CD4-positive, alpha-beta T cell treated with Interferon gamma for 1 hour (primary cell): ENCODE measurements at regions not wholly inside any gene's neighbourhood (a gene's known extent, or its start where the extent isn't known, plus 50 kb on each side); places are given as distances from the start of the nearest gene placed in this dataset.
"Not testable (repeated sequence)": the region's sequence is repeated elsewhere in the genome, so short reads cannot be mapped to it uniquely, and the experiment has no call there.

Experiments used
- DNase-seq: peaks from one replicate; pipeline ENCODE4 v3.0.0-alpha.2; 2020

DNA sequence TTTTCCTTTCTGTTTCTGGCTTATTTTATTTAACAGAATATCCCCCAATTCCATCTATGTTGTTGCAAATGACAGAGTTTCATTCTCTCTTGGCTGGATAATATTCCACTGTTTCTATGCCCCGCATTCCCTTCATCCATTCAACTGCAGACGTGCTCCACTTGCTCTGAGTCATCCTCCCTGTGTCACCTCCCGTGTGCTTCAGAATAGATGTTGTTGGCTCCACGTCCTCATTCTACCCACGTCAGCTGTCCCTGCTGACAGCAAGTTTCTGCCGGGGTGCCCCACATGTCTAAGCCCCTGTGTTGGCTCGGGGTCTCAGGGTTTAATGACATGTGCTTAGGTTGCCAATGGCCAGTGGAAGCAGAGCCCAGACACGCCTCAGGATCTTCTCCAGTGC, 1041.0 kb downstream of the UQCRFS1 start:
- DNase-seq, result no peak

DNA sequence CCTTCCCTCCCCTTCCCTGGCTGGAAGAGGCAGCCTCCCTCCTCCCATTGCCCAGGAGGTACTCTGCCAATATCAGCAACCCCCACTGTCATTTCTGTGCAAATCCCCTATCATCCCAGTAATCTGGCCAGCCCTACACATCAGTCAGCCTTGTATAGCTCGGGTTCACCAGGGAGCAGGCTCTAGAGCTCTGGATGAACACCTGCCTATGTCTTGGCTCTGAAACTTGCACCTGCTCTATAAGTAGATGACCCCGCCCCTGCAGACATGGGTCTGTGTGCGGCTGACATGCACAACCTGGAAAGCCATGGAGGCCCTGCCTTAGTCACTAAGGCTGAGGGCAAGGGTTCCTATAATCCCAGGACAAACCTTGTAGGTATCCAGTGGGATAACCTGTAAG, 1042.9 kb downstream of the UQCRFS1 start:
- no peak for DNase-seq

DNA sequence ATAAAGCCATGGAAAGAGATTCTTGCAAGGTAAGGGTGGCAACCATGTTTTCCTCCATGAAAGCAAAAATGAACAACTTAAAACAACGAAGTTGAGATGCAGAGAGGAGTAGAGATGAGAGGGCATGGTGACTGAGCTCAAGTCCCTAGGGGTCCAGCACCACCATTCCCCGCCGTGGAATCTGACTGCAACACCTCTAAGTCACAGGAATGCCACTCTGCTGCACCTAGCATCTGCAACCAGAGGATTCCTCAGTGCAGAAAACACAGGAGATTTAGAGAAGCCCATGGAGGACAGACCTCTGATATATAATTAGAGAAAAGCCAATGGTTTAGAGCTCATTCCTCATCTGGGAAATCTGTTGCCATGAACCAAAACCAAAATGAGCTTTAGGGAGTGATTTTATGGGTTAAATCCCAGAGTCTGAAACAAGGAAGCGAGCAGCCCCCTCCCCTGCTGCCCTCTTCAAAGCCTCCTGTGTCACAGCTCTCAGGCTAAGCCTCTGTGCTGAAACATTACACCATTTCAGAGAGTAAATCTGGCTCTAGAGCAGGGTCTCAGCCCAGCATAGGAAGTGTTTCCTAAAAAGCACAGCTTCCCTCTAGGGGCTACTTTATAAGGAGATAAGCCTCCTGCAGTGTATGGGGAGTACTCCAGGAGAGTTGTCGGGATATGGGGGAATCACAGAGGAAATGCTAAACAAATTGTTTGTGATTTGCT, 1043.6 kb downstream of the UQCRFS1 start:
- DNase-seq, result no peak

DNA sequence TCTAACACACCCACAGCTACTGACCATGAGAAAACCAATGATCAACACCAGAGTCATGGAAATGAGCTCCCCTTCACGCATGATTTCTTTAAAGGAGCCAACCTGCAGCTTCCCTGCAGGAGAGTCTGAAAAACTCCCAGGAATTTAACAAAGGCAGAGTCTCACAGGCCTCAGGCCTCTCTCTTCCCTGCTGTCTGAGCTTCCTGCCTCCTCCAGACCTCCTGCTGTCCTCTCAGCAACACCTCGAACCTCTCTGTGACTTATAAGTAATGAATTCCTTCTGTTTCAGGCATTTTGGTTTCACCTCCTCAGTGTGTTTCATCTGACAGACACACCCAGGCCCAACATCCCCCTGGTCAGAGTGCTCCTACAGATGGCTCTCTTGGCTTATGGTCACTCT, 1044.4 kb downstream of the UQCRFS1 start:
- DNase-seq, result no peak

DNA sequence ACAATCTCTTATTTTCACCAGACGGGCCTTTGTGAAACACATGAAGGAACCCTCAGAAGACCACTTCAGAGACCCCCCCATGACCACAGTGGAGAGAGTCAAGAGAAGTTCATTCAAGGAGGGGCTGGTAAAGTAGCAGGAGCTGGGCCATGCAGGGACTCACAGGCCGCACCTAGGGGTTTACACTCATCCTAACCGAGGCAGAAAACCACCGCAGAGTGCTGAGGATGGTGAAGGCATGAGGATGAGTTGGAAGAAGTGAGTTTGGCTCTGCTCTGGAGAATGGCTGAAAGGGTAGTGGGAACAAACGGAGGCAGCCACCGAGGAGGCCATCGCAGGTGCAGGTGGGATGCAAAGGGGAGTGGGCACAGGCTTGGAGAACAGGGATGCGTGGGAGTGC, 1046.9 kb downstream of the UQCRFS1 start:
- no peak for DNase-seq

DNA sequence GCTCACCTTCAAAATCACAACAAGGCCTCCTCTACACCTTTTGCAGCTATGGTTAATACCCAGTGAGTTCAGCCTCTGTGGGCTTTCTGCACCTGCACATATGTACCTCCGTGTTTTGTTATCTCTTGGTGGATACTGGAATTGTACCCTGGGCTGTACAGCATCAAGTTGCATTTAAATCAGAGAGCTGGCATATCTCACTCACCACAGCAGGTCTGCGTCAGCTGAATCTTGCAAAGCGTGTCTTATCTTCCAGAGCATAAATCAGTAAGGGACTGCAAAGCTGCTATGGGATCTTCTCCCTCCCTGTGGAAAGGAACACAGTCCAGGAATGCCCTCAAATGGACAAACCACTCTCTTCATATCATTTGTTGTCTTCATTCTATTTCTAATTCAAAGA, 1048.7 kb downstream of the UQCRFS1 start:
- DNase-seq, result no peak

DNA sequence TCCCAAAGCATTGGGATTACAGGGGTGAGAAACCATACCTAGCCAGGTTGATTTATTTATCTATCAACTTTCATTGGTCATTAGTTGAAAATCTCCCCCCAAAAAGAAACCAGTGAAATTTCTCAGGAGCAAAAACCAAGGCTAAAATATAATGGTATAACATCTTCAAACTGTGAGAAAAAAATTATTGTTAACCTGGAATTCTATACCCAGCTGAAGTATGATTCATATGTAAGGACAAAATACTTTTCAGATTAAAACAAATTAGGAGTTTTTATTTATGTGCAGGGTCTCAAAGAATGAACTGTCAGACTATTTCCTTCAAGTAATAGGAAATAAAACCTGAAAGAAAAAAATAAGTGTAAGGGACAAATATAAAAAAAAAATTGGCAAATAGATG, 1053.9 kb downstream of the UQCRFS1 start:
- no peak for DNase-seq

DNA sequence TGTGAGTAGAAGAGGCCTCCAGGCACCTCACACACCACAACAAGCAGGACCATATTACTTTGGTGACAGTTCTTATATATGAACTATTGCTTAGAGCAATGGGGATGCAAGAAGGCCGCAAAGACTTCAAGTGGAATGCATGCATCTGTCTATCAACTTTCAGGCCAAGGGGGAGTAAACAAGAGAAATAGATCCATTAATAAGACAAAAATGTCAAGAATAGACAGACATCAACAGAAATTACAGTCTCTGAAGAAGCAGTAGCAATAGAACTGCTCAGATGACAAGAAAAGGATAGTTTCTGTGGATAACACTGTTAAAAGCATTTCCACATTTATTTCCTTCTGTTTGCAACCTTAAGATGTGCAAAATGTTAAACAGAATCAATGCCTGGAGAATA, 1057.7 kb downstream of the UQCRFS1 start:
- no peak for DNase-seq

DNA sequence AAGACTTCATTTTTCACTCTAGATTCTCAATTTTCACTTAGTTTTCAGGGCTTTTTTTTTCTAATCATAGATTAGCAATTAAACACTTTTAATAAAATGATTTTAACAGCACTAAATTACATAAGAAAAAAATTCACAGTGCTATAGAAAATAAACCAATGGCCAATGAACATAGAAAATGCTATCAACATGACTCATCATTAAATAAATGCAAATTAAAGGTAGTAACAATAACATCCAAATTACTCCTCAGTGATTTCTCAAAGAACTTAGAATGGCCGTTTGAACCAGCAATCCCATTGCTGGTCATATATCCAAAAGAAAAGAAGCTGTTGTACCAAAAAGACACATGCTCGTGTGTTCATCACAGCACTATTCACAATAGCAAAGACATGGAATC, 1058.9 kb downstream of the UQCRFS1 start:
- no peak for DNase-seq

DNA sequence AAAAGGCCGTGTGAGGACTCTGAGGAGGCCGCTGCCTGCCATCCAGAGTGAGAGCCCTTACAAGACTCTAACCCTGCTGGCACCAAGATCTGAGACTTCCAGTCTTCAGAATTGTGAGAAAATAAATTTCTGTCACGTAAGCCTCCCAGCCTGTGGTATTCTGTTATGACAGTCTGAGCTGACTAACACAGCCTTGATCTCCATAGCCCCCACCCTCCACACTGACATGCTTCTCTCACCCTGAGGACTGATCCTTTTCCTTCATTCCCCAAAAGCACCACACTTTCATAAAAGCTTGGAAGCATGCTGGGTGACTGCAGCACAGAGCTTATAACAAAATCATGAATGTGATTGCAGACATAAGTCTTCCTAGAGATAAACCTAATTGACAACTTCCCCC, 1059.8 kb downstream of the UQCRFS1 start:
- DNase-seq, result no peak

DNA sequence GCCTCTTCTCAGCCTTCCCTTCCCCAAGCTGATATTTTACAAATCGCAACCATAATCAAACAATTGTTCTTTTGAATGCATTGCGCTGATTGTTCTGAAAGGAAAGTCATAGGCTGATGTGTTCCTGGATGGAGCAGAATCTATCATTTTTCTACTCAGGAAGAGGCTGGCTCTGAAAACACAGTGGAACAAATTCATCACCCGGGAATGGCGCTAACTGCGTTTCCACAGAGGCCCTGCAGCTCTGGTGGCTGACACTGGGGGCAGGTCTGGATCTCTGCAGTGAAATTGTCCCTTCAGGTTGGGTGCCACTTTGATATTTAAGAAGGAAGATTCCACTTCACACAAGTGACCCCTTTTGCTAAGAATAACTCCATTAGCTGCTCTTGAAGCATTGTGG, 1060.8 kb downstream of the UQCRFS1 start:
- DNase-seq, result no peak

DNA sequence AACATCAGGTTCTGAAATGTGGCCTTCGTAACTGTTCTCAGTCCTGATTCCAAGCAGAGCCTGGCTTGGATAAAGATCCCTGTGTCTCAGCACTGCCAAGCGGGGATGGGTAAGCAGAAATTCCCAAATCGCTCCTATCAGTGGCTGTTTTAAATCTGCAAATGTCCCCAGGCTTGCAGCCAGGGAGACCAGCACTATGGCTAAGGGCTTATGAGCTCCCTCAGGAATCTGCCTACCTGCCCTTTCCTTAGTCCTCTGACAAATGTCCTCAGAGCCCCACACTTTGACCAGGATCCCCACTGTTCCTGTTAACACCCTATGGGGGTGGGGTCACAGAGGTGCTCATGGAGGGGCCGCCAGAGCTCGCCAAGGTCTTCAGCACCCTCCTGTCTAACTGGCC, 1062.8 kb downstream of the UQCRFS1 start:
- no peak for DNase-seq

DNA sequence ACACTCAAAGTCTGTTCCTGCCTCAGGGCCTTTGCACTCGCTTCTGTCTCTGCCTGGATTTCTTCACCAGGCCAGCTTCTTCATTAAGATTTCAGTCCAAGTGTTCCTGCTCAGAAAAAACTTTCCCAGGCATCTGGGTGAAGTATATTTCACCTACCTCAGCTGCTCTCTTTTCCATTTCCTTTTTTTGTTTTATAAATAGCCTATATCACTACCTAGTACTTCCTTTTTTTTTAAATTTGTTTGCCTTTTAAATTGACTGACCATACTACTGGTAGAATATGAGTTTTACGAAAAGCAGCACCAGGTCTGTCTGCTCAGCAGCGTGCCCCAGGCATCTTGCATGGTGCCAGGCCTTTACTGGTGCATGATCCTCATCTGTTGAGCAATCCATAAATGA, 1064.4 kb downstream of the UQCRFS1 start:
- no peak for DNase-seq

DNA sequence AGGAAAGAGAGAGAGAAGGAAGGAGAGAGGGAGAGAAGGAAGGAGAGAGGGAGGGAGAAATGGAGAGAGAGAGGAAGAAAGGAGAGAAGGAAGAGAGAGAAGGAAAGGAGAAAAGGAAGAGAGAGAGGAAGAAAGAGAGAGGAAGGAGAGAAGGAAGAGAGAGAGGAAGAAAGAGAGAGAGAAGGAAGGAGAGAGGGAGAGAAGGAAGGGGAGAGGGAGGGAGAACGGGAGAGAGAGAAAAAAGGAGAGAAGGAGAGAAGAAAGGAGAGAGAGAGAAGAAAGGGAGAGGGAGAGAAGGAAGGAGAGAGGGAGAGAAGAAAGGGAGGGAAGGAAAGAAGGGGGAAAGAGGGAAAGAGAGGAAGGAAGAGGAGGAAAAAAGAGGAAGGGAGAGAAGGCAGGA, 1070.7 kb downstream of the UQCRFS1 start:
- no peak for DNase-seq

DNA sequence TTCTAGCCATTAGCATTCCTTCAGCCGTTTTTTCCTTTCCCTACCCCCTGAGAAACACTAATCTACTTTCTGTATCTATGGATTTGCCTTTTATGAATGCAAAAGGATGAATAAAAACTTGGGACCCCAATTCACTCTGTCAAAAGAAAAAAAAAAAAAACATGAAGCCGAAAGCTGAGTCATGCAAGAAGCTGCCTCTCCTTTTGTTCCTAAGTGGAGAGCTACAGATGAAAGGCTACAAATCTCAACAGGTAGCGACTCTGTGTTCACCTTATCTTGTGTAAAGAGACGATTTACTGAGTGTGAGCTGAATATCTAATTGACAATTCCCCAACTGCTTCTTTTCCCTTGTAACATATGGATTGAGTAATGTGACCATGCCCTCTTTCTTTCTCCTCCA, 1072.8 kb downstream of the UQCRFS1 start:
- DNase-seq, result no peak

DNA sequence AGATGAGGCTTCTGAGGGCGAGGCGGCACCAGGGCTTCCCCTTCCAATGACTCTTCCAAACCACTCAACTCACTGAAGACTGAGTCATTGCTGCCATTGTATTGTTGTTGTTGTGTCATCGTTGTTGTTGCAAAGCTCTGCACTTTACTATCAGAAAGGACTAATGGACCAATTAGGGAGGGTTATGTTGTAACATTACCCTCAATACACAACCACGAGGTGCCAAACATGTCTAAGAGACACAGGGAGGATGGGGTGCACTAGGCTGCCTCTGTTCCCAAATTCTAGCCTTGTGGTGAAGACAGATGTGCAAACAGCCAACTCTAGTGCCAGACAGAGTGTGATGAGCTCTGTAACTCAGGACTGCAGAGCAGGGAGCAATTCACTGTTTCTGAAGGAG, 1075.2 kb downstream of the UQCRFS1 start:
- no peak for DNase-seq

DNA sequence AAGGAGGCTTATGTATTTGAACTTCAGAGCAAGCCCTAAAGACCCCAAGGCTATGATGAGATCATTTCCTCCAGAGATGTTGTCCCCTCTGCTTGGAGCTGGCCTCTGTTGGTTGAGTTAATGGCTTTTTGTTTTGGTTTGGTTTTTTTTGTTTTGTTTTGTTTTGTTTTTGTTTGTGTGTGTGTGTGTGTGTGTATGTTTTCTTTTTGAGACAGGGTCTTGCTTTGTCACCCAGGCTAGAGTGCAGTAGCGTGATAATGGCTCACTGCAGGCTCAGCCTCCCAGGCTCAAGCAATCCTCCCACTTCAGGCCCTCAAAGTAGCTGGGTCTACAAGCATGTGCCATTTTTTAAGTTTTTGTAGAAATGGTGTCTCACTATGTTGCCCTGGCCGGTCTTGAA, 1076.2 kb downstream of the UQCRFS1 start:
- no peak for DNase-seq

DNA sequence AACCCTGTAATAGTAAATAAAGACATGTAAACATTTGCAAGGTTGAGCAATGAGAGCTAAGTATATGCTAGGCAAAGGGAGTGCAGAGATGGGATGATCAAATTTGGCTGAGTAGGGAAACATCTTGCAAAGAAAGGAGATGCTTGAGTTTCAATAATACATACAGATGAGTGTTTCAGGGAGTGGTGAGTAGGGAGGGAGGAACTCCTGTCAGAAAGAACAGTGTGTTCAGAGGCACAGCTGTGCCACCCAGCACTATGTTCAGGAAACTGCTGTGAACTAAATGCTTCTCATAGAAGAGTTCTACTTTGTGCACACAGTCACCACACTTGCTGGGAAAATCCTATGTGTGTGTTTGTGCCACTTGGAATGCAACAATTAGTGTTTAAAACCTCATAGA, 1077.1 kb downstream of the UQCRFS1 start:
- no peak for DNase-seq

DNA sequence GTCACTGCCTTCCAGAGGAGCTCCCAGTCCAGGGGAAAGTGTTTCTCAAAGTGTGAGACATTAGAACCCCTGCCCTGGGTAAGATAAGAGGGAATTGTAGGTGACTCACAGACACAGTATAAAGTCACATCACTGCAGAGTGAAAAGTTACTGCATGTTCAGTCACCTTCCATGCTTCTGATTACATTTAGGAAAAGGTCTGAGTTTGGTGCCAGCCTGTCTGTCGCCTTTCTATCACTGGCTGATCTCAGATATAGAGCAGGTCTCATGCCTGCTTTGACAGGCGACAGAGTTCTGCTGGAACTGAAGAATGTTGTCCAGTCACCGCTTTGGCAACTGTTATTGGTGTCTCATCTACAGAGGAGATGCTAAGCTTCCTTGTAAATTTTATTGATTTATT, 1078.6 kb downstream of the UQCRFS1 start:
- DNase-seq, result no peak

DNA sequence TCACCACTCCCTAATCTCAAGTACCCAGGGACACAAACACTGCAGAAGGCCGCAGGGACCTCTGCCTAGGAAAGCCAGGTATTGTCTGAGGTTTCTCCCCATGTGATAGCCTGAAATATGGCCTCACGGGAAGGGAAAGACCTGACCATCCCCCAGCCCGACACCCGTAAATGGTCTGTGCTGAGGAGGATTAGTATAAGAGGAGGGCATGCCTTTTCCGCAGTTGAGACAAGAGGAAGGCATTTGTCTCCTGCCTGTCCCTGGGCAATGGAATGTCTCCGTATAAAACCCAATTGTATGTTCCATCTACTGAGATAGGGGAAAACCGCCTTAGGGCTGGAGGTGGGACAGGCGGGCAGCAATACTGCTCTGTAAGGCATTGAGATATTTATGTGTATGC, 1082.1 kb downstream of the UQCRFS1 start:
- not testable (repeated sequence) for DNase-seq

DNA sequence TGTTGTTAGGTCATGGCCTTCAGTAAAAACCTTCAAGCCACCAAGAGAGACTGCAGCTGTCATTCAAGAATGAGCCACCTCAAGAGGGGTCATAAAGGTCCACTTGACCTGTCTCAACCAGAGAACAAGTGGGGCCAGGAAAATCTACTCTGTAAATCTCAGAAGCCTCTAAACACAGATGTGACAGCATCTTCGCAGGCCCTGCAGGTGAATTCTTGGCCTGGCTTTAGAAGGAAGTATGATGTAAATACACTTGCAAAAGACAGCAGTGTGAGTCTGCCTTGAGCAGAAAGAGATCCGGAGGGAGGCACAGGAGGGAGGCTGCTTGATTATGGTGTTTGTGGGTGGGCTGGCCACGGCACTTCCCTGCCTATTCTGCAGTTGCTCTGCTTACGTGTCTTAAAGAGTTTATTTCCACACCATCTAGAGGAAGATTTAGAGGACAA, 1082.9 kb downstream of the UQCRFS1 start:
- no peak for DNase-seq

DNA sequence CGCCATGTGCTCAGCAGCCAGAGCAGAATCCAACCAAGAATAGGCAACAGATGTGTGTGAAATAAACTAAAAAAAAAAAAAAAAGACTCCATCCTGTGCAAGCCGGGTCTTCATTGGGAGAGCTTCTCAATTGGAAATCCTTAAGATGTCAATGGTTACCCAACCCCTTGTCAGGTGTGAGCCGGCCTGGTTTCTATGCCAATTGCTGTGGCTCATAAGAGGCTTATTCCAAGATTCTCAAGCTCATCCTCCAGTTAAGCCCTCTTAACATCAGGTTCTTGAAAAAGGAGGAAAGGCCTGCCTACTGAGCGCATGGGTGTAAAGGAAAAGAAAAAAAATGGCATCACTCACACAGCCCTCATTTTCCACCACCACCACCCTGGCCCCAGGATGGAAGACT, 1084.6 kb downstream of the UQCRFS1 start:
- no peak for DNase-seq

DNA sequence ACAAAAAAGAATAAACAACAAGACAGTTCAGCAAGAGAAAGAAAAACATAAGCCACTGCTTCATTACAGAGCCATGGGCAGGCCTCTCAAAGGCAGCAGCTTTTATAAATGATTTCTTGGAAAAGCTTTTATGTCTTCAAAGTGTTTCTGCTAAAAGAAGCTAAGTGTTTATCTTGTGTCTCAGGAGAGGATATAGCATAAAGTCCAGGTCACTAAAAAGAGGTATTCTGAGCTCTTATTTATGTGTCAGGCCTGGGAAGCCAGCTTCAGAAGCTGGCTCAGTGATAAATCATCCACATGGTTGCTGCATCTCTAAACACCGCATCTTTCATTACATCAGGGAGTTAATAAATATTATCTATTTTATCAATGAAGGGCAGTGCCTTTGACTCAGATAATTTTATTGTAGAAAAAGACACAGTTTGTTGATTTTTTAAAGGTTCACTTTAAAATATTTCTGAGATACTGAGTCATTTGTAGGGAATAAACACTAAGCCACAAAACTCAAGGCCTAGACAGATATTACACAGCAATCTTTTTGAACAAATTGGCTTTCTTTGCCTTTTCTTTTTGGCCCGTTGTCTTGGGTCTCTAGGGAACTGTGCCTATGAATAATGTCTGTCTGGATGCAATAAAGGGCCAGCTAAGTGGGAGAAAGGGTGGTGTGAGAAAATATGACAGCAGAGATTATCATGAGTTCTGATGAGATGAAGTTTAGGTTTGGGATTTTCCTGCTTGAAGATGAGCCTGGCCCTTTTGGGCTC, 1086.6 kb downstream of the UQCRFS1 start:
- DNase-seq, result no peak

DNA sequence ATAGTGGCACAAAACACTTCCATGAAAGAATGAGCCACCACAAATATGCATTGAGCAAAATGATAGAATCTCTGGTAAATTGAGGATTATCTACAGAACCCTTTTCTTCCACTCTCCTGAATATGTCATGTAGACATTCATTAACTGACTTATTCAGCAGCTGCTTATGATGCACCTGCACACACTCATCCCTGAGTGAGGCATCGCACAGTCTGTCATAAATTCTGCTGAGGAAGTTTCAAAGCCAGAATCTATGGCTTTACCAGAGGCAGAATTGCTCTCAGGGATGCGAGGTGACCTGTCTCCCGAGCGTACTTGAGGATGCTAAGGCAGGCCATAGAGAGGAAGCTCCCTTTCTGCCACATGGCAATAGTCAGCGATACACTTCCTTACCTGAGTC, 1090.2 kb downstream of the UQCRFS1 start:
- no peak for DNase-seq

DNA sequence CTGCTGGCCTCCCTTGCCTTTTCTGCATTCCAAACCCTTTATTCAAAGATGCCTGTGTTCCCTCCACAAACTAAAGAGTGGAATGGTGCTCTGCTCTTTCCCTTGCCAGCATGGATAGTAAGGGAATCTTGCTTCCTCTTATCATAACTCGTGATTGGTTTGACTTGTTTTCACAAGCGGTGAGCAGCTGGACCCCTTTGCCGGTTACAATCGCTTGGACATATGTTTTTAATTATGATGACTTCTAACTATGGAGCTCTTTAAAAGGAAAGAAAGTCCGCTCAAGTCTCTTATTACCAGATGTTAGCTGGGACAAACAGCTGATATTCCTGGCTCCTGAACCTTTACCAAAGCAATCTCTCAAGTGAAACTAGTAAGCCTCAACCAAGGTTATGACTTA, 1094.7 kb downstream of the UQCRFS1 start:
- DNase-seq, result no peak
